Large intestine (tissue), 3 donors: ENCODE measurements at regions not wholly inside any gene's neighbourhood (a gene's known extent, or its start where the extent isn't known, plus 50 kb on each side); places are given as distances from the start of the nearest gene placed in this dataset.

Source experiments
- DNase-seq, 2 donors: peaks; one replicate each; pipeline versions ENCODE4 v3.0.0 to v3.0.0-alpha.2; 2013
- H3K27ac ChIP-seq: one replicate; pipeline ENCODE4 v1.5.1; 2013; ENCODE audit warnings: low read length
- H3K27me3 ChIP-seq: 2 replicates; pipeline ENCODE4 v1.6.1; 2013; ENCODE audit warnings: low read length; ENCODE audit not compliant: control insufficient read depth, insufficient read depth
- H3K36me3 ChIP-seq: 2 replicates; pipeline ENCODE4 v1.6.1; 2013; ENCODE audit warnings: low read length; ENCODE audit not compliant: control insufficient read depth, insufficient read depth
- H3K4me1 ChIP-seq: one replicate; pipeline ENCODE4 v1.6.1; 2013; ENCODE audit warnings: low read length; ENCODE audit not compliant: control insufficient read depth, insufficient read depth
- H3K4me3 ChIP-seq: one replicate; pipeline ENCODE4 v1.5.1; 2013; ENCODE audit warnings: low read length
- H3K9me3 ChIP-seq: one replicate; pipeline ENCODE4 v1.6.1; 2013; ENCODE audit warnings: mild to moderate bottlenecking, low read depth, low read length, moderate library complexity; ENCODE audit not compliant: control insufficient read depth
- WGBS: methylation state at CpG from one replicate; pipeline ENCODE4 v1.1.5; 2013; ENCODE audit warnings: low lambda C conversion rate; ENCODE audit not compliant: insufficient coverage; 5-methylcytosine and 5-hydroxymethylcytosine counted together

DNA sequence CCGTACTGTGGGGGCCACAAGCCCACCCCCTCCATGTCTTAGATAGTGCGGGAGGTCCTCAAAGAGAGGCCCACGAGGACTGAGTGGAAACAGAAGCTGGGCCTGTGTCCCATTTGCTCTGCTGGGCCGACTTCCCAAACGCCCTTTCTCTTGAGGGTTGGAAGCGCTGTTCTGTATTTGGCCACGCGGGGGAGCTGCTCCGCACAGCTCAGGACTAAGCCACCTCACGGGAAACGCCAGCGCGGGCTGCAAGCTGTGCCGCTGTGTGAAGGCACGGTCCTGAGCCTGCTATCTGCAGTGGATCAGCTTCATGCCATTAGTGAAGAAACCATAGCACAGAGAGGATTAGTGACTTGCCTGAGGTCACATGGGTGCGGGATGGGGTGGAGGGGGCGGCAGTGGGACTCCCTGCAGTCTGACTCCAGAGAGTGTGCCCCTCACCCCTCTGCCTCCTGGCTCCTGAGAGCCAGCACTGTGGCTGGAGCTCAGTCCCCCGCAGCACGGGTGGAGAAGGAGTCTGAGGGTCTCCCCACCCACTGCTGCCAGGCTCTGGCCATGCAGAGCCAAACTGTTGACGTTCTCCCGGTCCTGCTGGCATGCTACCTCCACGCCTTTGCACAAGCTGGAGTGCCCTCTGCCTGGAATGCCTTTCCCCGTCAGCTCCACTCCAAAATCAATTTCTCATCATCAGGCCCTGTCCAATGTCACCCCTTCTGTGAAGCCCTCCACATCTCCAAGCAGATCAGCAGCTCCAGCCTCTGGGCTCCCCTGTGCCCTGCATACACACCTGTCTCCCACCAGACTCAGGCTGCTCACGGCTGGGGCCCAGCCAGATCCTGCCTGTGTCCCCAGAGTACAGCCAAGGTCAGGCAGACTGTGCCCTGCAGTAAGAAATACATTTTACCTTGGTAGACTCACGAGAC lies 51.5 kb upstream of the LRRC32 start:
- DNase-seq = peak; percentile 66 to 68
- no peak overlapping the region for H3K27ac ChIP-seq
- no peaks in the 10 kb centered on the region for H3K9me3 ChIP-seq
- no peaks in the 10 kb centered on the region for H3K4me1 ChIP-seq
- WGBS = no CpG with 5 or more reads among the region's 25 CpGs
- H3K27me3 ChIP-seq = peaks cover 12% of the 10 kb centered on the region
- H3K36me3 ChIP-seq = no peaks in the 10 kb centered on the region
- H3K4me3 ChIP-seq = no peak overlapping the region

DNA sequence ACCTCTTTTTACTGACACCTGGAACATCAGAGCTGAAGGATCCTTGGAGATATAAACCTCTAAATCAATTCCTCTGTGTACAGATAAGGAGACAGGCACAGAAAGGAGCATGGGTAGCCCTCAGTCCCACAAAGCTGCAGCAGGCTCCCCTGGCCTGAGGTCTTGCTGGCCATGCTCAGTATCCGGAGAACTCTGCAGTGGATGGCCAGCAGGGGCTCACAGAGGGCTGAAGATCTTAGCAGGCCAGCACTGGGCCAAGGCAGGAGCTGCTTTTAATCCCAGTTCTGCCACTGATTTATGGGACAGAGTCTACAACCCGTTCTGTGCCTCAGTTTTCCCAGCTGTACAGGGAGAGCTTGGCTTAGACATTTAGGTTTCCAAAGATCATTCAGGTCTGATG lies 52.6 kb upstream of the LRRC32 start:
- WGBS = no CpG with 5 or more reads among the region's 2 CpGs
- Histone ChIP-seq H3K27me3 (peaks cover 12% of the 10 kb centered on the region), H3K36me3 (no peaks in the 10 kb centered on the region), H3K4me1 (no peaks in the 10 kb centered on the region), H3K9me3 (no peaks in the 10 kb centered on the region), H3K4me3 (no peak overlapping the region), H3K27ac (no peak overlapping the region)
- no peak for DNase-seq

DNA sequence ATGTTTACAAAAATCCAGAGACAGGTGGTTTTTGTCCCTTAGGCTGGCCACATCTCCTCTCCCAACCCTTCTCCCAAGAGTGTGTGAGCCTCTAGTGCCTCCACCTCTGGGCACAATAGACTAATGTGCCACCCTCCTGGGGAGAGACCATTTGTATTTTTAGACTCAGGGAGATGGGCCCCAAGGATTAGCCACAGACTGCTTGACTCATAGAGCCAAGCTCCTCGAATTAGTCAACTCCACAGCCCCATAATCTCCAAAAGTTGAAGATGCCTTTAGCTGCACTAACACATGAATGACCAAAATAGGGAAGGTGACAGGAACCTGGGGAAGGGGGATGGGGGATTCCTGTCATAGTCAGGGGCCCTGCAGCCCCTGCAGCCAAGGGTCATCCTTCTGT lies 53.0 kb upstream of the LRRC32 start:
- Histone ChIP-seq H3K27me3 (peaks cover 12% of the 10 kb centered on the region), H3K9me3 (no peaks in the 10 kb centered on the region), H3K36me3 (no peaks in the 10 kb centered on the region), H3K27ac (no peak overlapping the region), H3K4me1 (no peaks in the 10 kb centered on the region), H3K4me3 (no peak overlapping the region)
- no peak for DNase-seq
- no CpG with 5 or more reads among the region's 1 CpG for WGBS

DNA sequence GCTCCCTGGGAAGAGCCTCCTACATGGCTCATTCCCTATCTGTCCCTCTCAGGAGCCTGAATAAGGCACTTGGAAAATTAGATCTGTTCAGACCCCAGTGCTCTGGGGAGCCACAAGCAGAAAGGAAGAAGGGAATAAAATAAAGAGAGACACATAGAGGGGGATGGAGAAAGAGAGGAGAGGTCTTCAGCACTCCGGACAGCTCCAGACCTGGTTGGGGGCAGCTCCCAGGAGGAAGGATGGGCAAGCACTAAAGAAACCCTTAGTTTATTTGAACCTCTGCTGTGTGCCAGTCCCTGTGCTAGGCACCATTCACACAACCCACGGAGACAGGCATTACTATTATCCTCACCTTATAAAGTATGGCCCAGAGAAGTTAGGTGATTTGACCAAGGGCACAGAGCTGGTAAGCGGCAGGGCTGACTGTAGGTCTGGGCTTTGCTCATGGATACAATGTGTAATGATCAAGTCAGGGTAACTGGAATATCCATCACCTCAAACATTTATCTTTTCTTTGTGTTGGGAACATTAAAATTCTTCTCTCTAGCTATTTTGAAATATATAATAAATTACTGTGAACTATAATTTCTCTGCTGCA lies 53.7 kb upstream of the LRRC32 start:
- Histone ChIP-seq H3K9me3 (no peaks in the 10 kb centered on the region), H3K27ac (no peak overlapping the region), H3K4me3 (no peak overlapping the region), H3K4me1 (peaks cover 2% of the 10 kb centered on the region), H3K36me3 (no peaks in the 10 kb centered on the region), H3K27me3 (peaks cover 12% of the 10 kb centered on the region)
- no CpG with 5 or more reads among the region's 3 CpGs for WGBS
- no peak for DNase-seq

DNA sequence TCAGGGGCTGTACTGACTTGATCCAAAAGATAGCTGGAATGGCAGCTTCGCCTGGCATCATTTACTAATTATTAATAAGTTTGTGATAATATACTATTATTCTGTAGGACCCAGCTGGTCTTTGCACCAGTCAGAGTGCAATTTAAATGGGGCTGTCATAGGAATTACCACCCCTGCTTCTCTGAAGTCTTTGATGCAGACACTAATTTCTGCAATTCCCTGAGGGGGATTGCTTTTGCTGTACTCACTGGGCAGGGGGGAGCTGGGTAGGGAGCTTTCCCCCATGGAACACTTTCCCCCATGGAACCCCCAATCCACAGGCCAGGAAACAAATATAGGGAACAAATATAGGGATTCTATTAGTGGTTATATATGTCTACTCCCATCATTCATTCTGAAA lies 54.9 kb upstream of the TSKU start:
- H3K36me3 ChIP-seq = no peaks in the 10 kb centered on the region
- WGBS = no CpG with 5 or more reads among the region's 1 CpG

DNA sequence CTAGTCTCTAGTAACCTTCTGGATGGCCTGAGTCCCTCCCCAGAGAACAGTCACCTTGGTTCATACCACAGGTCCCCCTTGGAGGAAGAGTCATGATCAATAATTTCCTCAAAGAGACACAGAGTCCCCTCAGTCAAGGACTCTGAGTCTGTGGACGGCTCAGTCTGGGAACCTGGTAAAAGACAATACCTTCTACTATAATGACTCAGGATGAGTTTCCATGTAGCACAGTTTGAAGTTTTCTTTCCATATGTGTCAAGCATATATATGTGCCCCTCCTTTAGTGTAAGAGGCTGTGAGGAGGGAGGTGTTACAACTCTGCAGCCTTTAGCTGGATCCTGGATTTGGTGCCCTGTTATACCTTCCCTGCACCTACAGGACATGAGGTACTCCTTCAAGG lies 54.4 kb upstream of the TSKU start:
- H3K27me3 ChIP-seq = peaks cover 3% of the 10 kb centered on the region
- H3K9me3 ChIP-seq = no peaks in the 10 kb centered on the region
- no peak overlapping the region for H3K4me3 ChIP-seq
- H3K4me1 ChIP-seq = peaks cover 10% of the 10 kb centered on the region
- no CpG with 5 or more reads among the region's 1 CpG for WGBS
- DNase-seq = no peak
- no peak overlapping the region for H3K27ac ChIP-seq
- no peaks in the 10 kb centered on the region for H3K36me3 ChIP-seq

More for the DNA sequence above, 54.9 kb upstream of the TSKU start:
- DNase-seq = no peak
- H3K4me3 ChIP-seq = no peak overlapping the region
- H3K27me3 ChIP-seq = peaks cover 7% of the 10 kb centered on the region
- no peak overlapping the region for H3K27ac ChIP-seq
- H3K4me1 ChIP-seq = peaks cover 10% of the 10 kb centered on the region
- no peaks in the 10 kb centered on the region for H3K9me3 ChIP-seq

DNA sequence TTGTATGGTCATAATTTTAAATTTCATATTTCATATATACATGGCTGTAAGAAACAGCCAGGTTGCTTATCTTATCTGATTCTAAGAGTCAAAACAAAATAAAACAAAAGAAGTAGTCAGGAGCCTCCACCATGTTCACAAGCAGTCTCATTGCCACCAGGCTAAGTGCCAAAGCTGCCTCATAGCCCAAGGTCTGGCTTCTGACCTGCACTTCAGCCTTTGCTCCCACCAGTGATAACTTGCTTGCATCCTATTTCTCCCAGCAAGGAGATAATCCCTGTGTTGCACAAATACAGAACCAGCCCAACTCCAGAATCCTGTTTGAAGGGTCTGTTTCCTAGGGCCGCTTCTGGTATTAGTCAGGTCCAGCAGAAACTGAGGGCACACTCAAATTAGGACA lies 53.9 kb upstream of the TSKU start:
- no peaks in the 10 kb centered on the region for H3K9me3 ChIP-seq
- H3K4me1 ChIP-seq = peaks cover 10% of the 10 kb centered on the region
- WGBS = 83% methylated on average over 1 of the region's 1 CpG
- no peaks in the 10 kb centered on the region for H3K36me3 ChIP-seq
- H3K4me3 ChIP-seq = no peak overlapping the region
- peaks cover 2% of the 10 kb centered on the region for H3K27me3 ChIP-seq
- DNase-seq = peak; percentile 61 to 80
- H3K27ac ChIP-seq = no peak overlapping the region

DNA sequence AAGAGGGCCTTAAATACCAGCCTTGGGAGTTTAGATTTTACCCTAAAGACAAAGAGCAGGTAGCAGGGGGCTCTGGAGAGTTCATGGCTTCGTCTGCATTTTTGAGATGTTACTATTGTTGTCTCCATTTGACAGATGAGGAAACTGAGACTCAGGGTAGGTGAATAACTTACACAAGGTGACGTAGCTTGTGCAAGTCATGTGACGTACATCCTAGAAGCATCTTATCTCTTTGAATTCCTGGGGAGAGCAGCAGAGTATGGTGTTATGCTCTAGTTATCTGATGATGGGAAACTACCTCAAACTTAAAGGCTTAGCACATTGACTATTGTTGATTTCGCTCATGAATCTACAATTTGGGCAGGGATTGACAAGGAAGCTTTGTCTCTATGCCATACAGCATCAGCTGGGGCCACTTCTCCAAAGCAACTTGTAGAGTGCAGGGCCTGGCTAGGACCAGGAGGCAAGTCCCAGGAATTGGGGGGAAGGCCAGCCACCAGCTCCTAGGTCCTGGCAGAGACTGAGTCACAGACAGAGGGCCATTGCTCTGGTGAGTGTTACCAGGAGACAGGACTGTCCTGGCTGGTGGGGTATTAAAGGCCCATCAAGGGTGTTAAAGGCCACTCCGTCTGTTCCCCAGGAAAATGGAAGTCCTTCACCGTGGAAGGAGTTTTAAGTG lies 52.1 kb upstream of the TSKU start:
- Histone ChIP-seq H3K27me3 (no peaks in the 10 kb centered on the region), H3K9me3 (no peaks in the 10 kb centered on the region), H3K27ac (no peak overlapping the region), H3K36me3 (no peaks in the 10 kb centered on the region), H3K4me1 (peaks cover 10% of the 10 kb centered on the region), H3K4me3 (no peak overlapping the region)
- DNase-seq = no peak
- 100% methylated on average over 1 of the region's 6 CpGs for WGBS

DNA sequence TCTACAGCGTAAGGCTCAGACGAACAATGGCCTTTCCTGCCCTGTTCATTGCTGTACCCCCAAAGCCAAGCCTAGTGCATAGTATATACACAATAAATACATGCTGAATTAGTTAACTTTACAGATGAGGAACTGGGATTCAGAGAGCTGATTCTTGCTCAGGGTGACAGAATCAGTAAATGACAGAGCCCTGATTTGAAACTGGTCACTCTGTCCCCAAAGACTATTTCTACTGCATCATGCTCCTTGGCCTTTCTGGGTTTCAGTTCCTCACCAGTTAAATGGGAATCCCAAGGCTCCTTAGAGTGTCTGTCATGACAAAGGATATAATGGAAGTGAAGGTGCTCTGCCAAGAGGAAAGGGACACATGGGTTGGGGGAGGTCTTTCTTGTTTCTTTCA lies 50.5 kb upstream of the TSKU start:
- Histone ChIP-seq H3K27me3 (no peaks in the 10 kb centered on the region), H3K4me3 (no peak overlapping the region)
- WGBS = no CpG with 5 or more reads among the region's 2 CpGs

More for the DNA sequence above, 50.5 kb upstream of the TSKU start:
- H3K27ac ChIP-seq = no peak overlapping the region
- H3K4me1 ChIP-seq = peaks cover 19% of the 10 kb centered on the region
- no peaks in the 10 kb centered on the region for H3K36me3 ChIP-seq
- DNase-seq = no peak
- H3K9me3 ChIP-seq = no peaks in the 10 kb centered on the region
